Uterus (tissue), 3 donors: ENCODE measurements at regions not wholly inside any gene's neighbourhood (a gene's known extent, or its start where the extent isn't known, plus 50 kb on each side); places are given as distances from the start of the nearest gene placed in this dataset.
A peak's percentile ranks its signal among the peaks of the same experiment; 100 is the strongest.

ENCODE experiments used
- DNase-seq, 2 donors: peaks; one replicate each; pipeline ENCODE4 v3.0.0-alpha.2; 2019 to 2020
- H3K27ac ChIP-seq, 2 donors: fragments of 200-600 bp; sonication (generic); 1 replicate in 1 of 2; 2 replicates in 1 of 2; pipeline ENCODE4 v1.5.1; 2016 to 2018
- H3K27me3 ChIP-seq, 2 donors: fragments of 200-600 bp; sonication (generic); one replicate each; pipeline ENCODE4 v1.5.1; 2018 to 2019; ENCODE audit warnings: control low read depth in 1 of 2
- H3K36me3 ChIP-seq, 2 donors: fragments of 200-600 bp; sonication (generic); one replicate each; pipeline ENCODE4 v1.5.1; 2019; ENCODE audit warnings: control low read depth in 1 of 2
- H3K4me1 ChIP-seq, 2 donors: fragments of 200-600 bp; sonication (generic); one replicate each; pipeline ENCODE4 v1.5.1; 2018 to 2019; ENCODE audit warnings: control low read depth in 1 of 2
- H3K4me3 ChIP-seq, 2 donors: fragments of 200-600 bp; sonication (generic); 1 replicate in 1 of 2; 2 replicates in 1 of 2; pipeline ENCODE4 v1.5.1; 2018 to 2019; ENCODE audit warnings: mild to moderate bottlenecking in 1 of 2
- H3K9me3 ChIP-seq, 2 donors: fragments of 200-600 bp; sonication (generic); one replicate each; pipeline ENCODE4 v1.5.1; 2019; ENCODE audit warnings: control low read depth in 1 of 2
- POLR2A ChIP-seq, 2 donors: fragments of 450-650 bp; IDR thresholded peaks; one replicate each; pipeline ENCODE4 v1.6.1; 2016; ENCODE audit warnings: antibody characterized with exemption in 2 of 2, mild to moderate bottlenecking in 1 of 2, moderate library complexity in 1 of 2
- intact Hi-C: fragments of 100-400 bp; cut with DNase I; formaldehyde crosslinking; loops from one replicate; pipeline ENCODE4 v1.15.1; 2023; ENCODE audit warnings: low total_unique reads
- TF ChIP-seq, protein P1 (sequence below), 4 experiments: fragments of 200-600 bp in 2 of 4; fragments of 450-650 bp in 2 of 4; sonication (generic) in 2 of 4; IDR thresholded peaks; one replicate each; pipeline ENCODE4 v1.5.1; 2016 to 2019; ENCODE audit warnings: antibody characterized with exemption in 4 of 4, mild to moderate bottlenecking in 2 of 4, moderate library complexity in 1 of 4
- donor health status: DM: yes; HTN: yes; CAD: no.

DNA sequence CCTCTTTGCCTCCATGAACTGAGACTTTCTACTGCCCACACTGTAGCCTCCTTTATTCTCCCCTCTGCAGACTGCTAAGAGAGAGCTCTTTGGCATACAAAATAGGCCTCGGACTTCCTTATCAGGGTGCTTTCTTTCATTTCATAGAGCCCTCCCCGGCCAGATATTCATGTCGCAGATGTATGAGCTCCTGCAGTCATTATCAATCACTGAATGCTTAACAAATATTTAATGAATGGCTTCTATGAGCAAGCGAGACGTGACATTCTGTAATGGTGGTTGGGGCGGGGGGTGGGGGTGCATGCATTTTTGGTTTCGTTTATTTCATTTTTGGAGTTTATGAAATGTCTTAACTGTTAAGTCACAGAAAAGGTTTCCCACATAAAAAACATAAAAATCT, 344.8 kb upstream of the KAZN start:
- Histone ChIP-seq H3K9me3 (no peaks in the 10 kb centered on the region), H3K4me3 (no peak overlapping the region), H3K27ac (no peak overlapping the region), H3K27me3 (no peaks in the 10 kb centered on the region), H3K4me1 (no peaks in the 10 kb centered on the region), H3K36me3 (no peaks in the 10 kb centered on the region)
- intact Hi-C loops: no loop called here
- DNase-seq: no peak
- TF ChIP-seq, protein P1, sequence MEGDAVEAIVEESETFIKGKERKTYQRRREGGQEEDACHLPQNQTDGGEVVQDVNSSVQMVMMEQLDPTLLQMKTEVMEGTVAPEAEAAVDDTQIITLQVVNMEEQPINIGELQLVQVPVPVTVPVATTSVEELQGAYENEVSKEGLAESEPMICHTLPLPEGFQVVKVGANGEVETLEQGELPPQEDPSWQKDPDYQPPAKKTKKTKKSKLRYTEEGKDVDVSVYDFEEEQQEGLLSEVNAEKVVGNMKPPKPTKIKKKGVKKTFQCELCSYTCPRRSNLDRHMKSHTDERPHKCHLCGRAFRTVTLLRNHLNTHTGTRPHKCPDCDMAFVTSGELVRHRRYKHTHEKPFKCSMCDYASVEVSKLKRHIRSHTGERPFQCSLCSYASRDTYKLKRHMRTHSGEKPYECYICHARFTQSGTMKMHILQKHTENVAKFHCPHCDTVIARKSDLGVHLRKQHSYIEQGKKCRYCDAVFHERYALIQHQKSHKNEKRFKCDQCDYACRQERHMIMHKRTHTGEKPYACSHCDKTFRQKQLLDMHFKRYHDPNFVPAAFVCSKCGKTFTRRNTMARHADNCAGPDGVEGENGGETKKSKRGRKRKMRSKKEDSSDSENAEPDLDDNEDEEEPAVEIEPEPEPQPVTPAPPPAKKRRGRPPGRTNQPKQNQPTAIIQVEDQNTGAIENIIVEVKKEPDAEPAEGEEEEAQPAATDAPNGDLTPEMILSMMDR (IDR thresholded peaks at IDR 0.05): no peak
- TF ChIP-seq POLR2A (IDR thresholded peaks at IDR 0.05): no peak

DNA sequence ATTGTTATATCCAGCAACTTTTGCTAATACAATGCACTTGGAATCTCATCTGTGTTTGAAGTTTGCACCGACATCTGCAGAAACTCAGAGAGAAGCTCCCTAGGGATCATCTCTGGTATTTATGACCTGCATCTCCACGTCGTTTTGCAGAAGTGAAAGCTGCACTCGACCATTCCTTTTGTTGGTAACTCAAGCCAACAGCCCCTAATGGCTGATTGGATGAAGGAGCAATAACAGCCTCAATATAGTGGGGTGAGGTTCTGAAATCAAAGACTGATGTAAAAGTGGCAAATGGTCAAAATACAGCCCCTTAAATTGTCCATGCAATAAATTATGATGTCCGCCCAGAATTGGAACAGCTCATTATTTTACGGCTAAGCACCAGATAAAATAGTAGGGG, 344.2 kb upstream of the KAZN start:
- Histone ChIP-seq H3K27ac (peak overlapping the region in 1 of 2 donors; percentile 42), H3K4me3 (no peak overlapping the region), H3K4me1 (no peaks in the 10 kb centered on the region), H3K27me3 (no peaks in the 10 kb centered on the region), H3K9me3 (no peaks in the 10 kb centered on the region), H3K36me3 (no peaks in the 10 kb centered on the region)
- TF ChIP-seq, protein P1 (IDR thresholded peaks at IDR 0.05): no peak
- no peak for TF ChIP-seq POLR2A (IDR thresholded peaks at IDR 0.05)
- peak in 1 of 2 donors; percentile 24 for DNase-seq
- intact Hi-C loops: no loop called here

DNA sequence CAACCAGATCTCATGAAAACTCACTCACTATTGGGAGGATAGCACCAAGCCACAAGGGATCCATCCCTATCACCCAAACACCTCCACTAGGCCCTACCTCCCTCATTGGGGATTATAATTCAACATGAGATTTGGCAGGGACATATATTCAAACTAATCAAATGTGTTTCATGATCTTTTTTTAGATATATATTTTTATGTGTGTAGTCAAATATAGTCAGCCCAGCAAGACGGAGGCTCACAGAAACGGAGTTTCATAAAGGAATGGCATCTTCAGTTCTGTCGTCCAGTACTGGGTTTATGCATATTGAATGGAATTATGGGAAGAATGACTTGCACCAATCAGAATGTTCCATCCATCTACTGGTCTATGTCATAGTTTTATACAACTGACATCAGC, 343.3 kb upstream of the KAZN start:
- no peaks in the 10 kb centered on the region for H3K36me3 ChIP-seq
- H3K9me3 ChIP-seq: no peaks in the 10 kb centered on the region
- intact Hi-C loops: no loop called here
- peak overlapping the region in 1 of 2 donors; percentile 36 for H3K27ac ChIP-seq
- H3K4me1 ChIP-seq: no peaks in the 10 kb centered on the region
- no peak for TF ChIP-seq POLR2A (IDR thresholded peaks at IDR 0.05)
- TF ChIP-seq, protein P1 (IDR thresholded peaks at IDR 0.05): no peak
- H3K27me3 ChIP-seq: no peaks in the 10 kb centered on the region
- no peak overlapping the region for H3K4me3 ChIP-seq
- DNase-seq: no peak

DNA sequence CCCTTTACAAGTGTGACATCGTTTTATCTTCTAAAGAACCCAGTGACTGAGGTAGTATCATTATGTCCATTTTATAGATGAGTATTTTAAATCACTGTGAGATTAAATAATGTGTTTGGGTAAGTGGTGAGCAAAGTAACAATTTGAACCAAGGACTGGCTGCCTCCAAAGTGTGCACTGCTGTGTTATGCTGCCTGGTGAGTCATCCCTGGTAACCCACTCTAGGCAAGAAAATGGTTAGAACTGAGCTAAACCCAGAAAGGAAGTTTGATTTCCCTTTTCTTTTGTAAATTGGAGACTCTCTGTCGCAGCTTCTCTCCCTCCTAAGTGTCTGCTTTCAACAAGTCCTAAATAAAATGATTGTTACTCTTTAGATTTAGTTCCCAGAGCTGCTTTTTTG, 342.8 kb upstream of the KAZN start:
- Histone ChIP-seq H3K36me3 (no peaks in the 10 kb centered on the region), H3K27me3 (no peaks in the 10 kb centered on the region), H3K9me3 (no peaks in the 10 kb centered on the region), H3K27ac (peak overlapping the region in 1 of 2 donors; percentile 36), H3K4me1 (no peaks in the 10 kb centered on the region), H3K4me3 (no peak overlapping the region)
- no peak for DNase-seq
- intact Hi-C loops: no loop called here
- TF ChIP-seq, protein P1 (IDR thresholded peaks at IDR 0.05): no peak

DNA sequence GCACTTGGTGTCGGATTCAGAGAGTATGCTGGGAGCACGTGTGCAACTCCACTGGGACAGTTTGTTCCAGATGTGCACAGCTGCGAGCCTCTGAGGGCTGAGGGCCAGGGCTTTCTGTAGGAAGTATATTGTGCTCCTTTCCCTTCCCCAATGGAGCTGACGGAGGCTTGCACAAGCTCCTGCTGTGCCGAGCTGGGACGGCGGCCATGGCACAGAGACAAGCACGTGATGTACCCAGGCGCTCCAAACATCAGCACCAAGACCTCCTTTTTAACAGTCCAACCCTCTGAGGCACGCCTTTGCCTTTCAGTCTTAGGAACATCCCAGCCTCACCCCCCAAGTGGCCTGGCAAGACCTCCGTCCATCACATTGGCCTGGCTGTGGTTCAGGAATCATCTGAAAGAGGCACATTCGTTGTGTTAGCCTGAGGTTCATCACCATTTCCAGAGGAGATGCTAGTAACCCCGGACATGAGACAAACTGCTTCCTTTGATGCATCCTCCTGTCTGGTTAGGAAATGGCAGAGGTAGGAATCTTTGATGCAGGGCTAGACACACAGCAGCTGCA, 339.2 kb upstream of the KAZN start:
- DNase-seq: peak; percentile 87 to 94
- H3K9me3 ChIP-seq: no peaks in the 10 kb centered on the region
- H3K27ac ChIP-seq: peak overlapping the region in 1 of 2 donors; percentile 65
- TF ChIP-seq, protein P1 (IDR thresholded peaks at IDR 0.05): no peak
- TF ChIP-seq POLR2A (IDR thresholded peaks at IDR 0.05): no peak
- H3K4me1 ChIP-seq: no peaks in the 10 kb centered on the region
- no peaks in the 10 kb centered on the region for H3K36me3 ChIP-seq
- H3K4me3 ChIP-seq: no peak overlapping the region
- intact Hi-C loops: no loop called here
- no peaks in the 10 kb centered on the region for H3K27me3 ChIP-seq
